GM19438 (cell line): ENCODE measurements at regions not wholly inside any gene's neighbourhood (a gene's known extent, or its start where the extent isn't known, plus 50 kb on each side); places are given as distances from the start of the nearest gene placed in this dataset.
"Not testable (repeated sequence)": the region's sequence is repeated elsewhere in the genome, so short reads cannot be mapped to it uniquely, and the experiment has no call there.

Source experiments
- ATAC-seq: cut with Tn5 transposase; IDR thresholded peaks from one replicate; pipeline ENCODE4 v1.9.1; 2021; ENCODE audit warnings: low read depth; ENCODE audit not compliant: unreplicated experiment

DNA sequence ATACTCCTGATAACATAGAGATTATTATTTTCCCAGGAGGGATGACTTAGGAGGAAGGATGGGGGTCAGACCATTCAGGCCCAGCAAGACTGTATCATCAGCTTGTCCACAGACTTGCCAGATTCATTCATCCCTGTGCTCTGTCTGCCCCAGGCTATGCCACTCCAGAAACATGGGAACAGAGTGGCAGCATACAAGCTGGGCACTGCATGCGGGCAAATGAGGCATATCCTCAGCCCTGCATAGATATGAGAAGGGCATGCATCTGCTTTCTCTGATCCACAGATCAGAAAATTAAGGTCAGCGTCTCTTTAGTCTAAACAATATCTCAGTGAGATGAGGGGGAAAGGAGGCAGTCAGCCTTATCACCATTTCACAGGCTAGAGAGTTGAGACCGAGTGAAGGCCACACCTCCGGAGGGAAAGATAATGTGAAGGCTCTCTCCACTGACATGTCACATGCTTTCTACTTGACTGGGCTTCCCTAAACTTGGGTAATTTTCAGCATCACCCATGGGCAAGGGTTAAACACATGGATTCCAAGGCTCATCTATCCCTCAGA is 140.5 kb downstream of the TFAP2B start:
- ATAC-seq = no peak

DNA sequence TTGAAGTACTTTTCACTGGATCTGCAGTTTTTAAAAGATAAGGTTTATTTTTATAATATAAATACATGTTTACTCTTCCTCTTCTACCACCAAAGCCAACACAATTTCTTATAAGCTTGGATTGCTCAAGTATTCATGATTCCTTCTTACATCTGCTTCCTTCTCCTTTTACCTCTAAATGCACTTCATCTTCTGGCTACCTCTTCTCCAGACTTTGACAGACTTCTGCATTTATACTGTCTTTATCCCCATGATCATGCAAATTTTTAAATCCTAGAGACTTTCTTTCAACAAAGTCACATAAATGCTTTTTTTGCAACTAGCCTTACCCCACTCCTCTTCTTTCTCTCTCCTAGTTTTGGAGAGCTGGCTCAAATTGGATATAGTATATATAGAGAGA is 142.9 kb downstream of the TFAP2B start:
- no peak for ATAC-seq

DNA sequence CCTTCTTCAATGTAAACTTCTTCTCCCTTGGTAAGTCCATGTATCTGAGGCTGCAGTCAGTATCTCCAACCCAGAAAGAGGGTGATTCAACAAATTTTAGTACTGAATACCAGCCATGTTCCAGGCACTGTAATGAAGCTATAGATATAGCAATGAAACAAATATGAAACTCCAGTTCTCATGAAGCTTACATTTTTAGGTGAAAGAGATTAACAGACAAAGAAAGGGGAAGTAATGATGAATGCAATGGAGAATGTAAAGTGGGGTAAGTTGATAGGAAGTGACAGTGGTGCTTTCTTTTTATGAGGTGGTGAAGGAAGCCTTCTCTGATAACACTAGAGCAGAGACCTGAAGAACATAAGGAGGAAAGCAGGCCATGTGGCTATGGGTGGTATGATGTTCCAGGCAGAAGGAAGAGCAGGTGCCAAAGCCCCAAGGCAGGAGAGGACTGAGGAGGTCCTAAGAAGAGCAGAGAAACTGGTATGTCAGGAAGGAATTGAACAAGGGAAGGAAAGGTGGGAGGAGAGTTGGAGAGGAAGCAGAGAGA is 143.6 kb downstream of the TFAP2B start:
- no peak for ATAC-seq

DNA sequence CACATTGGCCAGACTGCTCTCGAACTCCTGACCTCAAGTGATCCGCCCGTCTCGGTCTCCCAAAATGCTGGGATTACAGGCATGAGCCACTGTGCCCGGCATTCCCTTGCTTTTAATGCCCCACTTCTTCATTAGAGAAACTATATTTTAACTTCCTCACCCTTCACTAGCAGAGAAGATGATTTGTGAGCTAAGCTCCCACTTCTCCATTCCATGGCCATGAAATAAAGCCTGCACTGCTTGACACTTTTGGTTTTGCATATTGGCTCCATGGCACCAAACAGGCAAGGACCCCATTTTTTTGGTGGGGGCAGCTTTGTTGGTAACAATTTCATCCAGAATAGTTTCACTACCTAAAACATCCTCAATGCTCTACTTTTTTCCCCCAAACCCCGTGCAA is 145.3 kb downstream of the TFAP2B start:
- ATAC-seq = no peak

DNA sequence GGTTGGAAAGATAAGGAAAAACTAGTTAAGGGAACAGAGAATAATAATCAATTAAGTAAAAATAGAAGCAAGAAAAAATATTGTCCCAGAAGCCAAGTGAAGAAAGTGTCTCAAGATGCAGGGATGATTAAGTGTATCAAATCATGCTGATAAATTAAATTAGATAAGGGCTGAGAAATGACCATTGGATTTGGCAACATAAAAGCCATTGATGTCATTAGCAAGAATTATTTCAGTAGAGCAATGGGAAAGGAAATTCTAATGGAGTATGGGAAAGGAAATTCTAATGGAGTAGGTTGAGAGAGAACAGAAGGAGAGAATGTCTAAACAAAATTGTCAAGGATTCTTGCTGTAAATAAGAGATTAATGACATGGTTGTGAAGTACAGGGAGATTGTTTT is 146.8 kb downstream of the TFAP2B start:
- no peak for ATAC-seq

DNA sequence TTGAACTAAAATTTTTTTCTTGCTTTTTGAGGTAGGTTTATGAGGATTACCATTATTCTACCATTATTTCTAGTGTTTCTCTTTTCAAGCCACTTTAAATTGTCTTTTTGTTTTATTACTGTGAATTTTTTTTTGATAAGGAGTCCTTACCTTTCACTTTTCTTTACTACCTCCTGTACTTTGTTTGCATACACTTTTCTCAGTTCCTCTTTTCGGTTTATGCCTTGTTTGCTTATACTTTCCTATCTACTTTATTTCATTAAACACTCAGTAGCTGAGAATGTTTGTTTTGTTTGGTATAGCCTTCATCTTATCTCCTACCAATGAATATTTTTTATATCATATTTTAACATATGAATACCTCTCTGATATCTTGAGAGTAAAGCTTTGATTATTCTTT is 147.9 kb downstream of the TFAP2B start:
- ATAC-seq = peak; percentile 95

DNA sequence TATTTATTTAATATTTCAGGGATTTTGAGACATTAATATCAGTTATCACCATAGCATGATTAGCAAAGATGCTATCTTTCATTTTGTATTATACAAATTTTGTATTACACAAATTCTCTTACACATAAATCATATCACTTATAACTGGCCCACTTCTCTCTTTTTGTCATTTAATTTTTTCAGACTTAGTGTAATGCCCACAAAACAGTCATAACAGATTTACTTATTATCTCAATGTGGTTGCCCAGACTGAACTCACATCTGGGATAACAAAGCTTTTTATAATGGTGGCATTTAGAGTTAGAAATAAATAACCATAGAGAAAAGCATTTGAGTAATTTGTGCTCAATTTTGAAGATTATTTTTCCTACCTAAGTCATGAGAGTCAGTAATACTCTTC is 148.3 kb downstream of the TFAP2B start:
- ATAC-seq = no peak

DNA sequence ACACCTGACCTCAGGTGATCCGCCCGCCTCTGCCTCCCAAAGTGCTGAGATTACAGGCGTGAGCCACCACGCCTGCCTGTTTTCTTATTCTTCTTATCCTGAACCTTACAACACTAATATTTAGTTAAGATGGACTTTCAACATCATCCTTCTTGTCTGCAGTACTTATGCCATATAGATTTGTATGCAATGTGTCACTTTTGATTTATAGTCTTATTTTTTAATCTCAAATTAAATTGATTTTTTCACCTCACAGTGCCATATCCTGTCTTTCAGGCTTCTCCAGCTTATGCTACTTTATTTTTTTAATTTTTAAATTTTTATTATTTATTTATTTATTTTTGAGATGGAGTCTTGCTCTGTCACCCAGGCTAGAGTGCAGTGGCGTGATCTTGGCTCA is 149.6 kb downstream of the TFAP2B start:
- not testable (repeated sequence) for ATAC-seq

DNA sequence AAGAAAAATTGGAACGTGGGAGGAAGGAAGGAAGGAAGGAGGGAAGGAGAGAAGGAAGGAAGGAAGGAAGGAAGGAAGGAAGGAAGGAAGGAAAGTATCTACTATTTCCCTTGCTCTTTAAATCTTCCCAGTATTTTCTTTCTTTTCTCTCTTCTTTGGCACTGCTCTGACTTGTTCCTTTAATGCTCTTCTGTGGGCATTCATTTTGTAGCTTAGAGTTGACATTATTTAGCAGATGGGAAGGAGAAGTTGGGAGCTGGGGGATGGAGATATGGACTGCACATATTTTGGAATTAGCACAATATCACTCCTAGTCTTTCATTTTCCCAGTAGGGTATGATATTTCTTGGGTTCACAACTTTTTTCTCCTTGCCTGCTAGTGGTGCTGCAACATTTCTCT is 152.2 kb downstream of the TFAP2B start:
- no peak for ATAC-seq

DNA sequence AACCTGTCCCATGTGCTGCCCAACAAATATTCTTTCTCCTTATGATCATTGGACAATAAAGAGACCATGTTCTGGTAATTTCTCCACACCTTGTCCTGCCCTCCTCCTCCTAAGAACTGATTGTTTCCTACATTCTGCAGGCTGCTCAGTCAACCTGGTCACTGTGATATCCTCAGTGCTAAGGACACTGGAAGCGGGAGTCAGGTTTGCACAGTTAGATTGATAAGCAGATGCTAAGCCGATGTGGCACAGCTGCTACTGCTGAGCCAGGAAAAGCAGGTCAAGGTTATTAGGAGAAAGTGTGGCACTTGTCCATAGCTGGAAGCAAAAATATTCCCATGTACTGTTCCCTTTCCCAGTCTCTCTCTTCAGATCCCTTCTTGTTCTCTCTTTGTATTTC is 154.8 kb downstream of the TFAP2B start:
- ATAC-seq = no peak

DNA sequence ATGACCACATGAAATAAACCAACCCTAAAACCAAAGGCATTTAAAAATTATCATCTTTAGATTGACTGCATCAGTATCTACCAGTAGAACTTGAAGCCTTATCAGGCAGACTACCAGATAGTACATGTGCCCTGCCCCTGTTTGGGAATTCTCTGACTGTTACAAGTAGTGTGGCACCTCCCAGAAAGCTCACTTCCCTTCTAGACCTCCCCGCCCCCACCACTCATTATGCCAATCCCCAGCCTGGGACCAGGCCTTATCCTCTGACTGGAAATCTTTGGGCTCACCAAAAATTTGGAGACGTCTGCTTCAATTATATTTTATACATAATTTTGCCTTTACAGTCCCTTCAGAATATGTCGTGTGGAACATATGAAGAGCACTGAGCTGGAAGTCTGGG is 155.6 kb downstream of the TFAP2B start:
- ATAC-seq = no peak

DNA sequence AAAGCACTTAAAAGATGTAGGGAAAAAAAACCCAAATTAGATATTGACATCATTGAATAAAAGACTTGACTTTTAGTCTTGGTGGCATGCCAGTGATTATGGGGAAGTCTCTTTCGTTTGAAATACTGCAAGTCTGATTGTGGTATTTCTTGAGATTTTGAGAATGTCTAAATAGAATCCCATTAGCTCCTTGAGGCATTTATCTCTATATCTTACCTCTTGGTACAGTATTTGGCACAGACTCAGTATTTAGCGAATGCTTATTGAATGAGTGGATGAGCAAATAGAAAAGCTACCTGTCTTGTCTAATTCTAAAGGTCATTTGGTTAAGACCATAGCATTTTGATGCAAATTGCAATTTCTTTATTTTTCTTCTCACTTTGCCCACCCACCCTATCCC is 156.5 kb downstream of the TFAP2B start:
- ATAC-seq = no peak

DNA sequence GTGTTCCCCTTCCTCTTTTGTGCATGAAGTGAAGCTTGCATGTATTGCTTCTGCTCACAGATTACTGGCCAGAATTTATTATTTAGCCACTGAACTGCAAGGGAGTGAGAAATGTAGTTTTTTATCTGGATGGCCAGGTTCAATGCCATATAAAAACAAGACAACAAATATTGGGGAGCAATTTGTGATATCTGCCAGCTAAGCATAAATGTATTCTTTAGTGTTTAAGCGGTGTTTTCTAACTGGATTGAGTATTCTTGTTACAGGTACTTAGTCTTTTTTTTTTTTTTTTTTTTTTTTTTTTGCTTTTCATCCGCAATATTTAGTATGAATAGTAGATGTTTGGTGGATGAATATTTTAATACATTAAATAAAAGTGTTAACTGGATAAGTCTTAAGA is 158.2 kb downstream of the TFAP2B start:
- no peak for ATAC-seq

DNA sequence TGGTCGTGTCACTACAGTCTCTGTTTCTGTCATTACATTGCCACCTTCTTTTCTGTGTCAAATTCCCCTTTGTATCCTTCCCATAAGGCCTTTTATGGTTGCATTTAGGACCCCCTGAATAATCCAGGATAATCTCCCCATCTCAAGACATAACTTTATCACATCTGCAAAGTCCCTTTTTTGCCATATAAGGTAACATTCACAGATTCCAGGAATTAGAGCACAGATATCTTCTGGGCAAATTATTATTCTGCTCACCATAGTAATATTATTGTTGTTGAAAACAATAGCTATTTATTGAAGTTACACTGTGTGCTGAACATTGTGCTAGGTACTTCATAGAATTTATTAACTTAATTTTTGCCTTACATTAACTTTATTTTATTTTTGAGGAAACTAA is 159.1 kb downstream of the TFAP2B start:
- no peak for ATAC-seq

DNA sequence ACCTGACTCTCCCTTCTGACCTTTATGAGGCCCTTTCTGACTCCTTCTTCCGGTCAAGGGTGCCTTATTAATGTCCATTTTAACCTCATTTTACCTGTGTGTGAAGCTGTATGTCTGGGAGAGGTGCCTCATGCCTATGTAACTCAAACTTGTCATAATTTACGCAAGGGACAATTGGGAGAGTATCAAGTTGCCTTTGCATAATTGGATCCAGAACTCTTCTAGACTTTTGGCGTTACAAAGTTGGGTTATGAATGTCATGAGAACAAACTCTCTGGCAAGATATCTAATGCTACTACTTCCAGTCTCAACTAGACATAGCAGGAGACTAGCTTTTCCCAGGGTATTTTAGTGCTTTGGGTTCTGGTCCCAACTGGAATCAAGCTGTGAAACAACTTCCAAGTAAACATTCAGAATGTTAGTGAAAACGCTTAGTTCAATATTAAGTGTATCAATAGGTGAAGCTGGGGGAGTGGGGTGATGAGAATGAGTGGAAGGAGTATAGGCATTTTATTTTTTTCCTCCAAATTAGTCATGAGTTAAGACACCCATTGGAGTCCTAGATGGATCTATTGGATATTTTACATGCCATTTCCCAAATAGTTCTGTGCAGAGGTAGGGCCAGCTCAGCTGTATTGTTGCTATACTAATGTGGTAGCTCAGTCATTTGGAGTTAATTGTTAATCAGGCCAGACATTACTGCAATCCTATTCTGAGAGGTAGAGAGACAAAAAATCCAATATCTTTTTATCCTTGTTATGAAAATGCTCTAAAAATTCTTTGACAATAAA is 159.9 kb downstream of the TFAP2B start:
- no peak for ATAC-seq

DNA sequence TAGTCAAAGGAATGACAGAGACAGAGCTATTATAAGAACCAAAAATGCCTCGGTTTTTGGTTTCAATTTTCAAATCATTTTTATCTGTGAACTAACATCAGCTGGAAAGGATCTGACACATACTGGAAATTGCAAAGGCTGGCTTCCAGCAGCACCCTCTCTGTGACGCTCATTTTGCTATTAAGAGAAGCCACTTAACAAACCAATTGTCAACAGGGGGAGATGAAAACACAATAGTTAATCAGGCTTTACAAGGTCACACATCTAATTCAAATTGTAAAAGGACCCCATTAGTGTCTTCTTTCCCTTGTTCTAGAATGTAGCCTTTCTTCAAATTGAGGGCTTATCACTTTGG is 160.5 kb downstream of the TFAP2B start:
- no peak for ATAC-seq

DNA sequence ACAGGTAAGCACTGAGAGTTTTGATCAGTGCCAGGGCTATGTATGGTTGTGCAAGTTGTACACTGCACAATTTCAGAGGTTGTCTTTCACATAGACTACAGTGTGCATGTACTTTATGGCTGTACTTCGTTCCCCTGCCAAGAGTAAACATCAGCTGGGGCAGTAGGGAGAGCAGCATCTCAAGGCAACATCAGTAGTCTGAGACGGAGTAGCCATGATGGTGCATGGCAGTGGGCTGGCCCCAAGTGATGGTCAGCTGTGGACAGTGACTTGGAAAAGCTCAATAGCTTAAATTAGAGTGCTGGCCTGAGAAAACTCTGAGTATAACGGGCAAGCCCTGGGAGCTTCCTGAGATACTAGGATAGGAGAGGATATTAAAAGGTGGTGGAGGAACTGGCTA is 165.5 kb downstream of the TFAP2B start:
- no peak for ATAC-seq

DNA sequence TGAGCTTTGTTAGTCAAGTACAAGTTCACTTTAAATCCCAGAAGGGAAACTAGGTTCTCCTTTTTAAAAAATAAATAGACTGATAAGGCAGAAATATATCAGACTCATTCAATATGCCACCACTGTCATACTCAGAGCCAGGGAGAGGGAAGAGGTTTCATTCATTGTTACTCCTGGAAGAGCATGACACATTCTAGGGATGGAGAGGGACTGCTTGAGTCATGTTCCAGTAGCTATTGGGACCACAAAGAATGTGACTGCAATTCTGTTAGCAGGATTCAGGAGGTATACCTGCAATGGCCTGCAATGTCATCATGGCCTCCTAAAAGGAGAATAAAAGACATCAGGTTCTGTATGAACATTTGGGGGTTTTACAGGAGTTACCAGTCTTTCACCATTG is 167.6 kb downstream of the TFAP2B start:
- ATAC-seq = no peak

DNA sequence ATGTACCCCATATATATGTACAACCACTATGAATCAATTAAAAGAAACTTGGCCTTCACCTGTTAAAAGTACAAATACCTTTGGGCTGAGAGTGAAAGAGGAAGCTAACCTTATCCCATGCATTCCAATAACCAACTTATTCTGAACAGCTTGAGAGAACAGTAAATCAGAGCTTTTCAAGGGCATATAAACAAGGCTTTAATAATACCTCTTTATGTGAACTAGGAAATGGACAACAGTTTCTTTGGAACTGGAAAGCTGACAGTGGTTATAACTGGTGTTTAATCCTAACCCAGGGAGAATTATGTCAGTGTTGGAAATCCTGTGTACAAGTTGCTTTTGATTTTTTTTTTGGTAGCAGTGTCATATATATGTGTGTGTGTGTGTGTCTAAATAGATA is 170.5 kb downstream of the TFAP2B start:
- ATAC-seq = no peak

DNA sequence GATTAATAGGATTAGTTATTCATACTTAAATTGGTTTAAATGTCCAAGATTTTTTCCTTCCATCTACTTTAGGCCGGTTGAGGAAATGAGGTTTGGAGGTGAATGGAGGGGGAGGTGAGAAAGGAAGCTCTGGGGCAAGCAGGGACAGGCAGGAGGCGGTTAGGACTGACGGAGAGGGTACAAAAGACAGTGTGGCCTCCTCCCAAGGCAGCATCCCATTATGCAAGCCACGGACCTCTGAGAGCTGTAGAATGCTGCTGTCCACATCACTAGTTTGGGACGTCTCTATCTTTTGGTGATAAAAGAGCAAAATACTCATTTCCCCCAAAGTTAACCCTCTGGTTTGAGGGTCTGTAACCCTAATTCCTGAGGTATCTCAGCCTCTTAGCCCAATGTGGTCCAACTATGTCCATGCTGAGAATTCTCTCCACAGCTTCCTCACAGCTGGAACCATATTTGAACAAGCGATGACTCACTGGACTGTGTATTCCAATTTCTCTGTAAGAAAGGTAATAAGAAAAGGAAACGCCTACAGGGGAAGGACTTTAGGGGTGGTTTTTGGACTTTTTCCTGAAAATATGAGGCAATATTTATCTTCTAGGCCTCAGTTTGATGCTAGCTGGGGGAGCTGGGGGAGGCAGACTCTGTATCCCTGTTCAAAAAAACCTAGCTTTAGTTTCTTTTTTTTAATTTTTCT is 172.2 kb downstream of the TFAP2B start:
- ATAC-seq = no peak

DNA sequence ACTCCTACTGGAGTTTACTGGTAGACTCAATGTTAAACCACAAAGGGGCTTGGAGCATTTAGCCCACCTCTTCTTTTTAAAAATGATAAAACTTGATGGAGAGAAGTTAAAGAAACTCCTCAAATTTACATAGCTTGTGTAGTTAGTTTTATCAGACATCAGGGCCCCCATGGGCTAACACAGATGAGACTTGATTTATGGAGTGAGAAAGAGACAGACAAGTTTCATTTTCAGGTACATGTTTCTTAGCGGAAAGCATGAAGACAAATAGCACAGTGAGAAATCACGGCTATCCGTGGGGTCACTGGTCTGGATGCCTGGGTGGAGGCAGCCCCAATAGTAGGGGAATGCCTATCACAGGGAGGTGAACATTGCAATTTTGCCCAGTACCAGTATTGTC is 173.6 kb downstream of the TFAP2B start:
- no peak for ATAC-seq
